ENCODE measurements at regions not wholly inside any gene's neighbourhood (a gene's known extent, or its start where the extent isn't known, plus 50 kb on each side); places are given as distances from the start of the nearest gene placed in this dataset.

DNA sequence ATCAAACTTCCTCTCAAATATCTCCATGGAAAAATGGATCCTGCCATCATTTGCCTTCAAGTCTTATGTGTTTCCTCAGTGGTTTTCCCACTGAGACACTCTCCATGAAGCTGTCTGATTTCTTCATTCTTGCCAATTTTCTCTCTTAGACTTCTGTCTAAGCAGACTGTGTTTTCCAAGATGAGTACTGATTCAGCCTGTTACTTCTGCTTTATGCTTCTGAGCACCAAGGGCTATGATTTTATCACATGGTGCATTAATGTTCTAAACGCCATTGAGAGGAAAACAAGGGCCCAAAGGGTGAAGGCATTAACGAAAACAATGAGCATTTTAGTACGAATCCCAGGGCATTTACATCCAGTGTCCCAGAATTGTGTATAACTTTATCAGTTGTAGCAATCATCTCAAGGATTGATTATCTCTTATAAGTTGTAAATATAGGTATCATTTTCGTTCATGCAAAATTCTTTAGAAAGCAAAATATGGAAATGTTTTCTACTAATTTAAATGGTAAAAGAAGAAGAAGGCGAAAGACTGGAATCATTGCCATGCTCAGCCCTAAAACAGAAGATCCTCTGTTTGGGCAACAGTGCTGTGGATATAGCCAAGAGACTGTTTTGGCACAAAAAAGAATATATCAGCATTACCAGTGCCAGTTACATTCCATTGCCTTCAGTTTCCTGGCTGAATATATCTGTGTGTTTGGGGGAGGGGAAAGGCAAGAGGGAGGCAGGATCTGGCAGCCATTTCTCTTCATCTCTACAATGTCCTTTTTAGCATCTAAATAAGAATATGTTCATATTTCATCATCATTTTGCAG lies 537.6 kb downstream of the ANXA1 start:
- no peak for DNase-seq (ENCODE audit: low spot score in 2 of 2, unreplicated experiment in 2 of 2)
- Mint-ChIP-seq H3K27ac (no peak overlapping the region), H3K4me3 (no peak overlapping the region), H3K27me3 (ENCODE audit: low read depth) (no peaks in the 10 kb centered on the region), H3K9me3 (no peaks in the 10 kb centered on the region), H3K36me3 (no peaks in the 10 kb centered on the region), H3K4me1 (no peaks in the 10 kb centered on the region)
- TF ChIP-seq, protein P1, sequence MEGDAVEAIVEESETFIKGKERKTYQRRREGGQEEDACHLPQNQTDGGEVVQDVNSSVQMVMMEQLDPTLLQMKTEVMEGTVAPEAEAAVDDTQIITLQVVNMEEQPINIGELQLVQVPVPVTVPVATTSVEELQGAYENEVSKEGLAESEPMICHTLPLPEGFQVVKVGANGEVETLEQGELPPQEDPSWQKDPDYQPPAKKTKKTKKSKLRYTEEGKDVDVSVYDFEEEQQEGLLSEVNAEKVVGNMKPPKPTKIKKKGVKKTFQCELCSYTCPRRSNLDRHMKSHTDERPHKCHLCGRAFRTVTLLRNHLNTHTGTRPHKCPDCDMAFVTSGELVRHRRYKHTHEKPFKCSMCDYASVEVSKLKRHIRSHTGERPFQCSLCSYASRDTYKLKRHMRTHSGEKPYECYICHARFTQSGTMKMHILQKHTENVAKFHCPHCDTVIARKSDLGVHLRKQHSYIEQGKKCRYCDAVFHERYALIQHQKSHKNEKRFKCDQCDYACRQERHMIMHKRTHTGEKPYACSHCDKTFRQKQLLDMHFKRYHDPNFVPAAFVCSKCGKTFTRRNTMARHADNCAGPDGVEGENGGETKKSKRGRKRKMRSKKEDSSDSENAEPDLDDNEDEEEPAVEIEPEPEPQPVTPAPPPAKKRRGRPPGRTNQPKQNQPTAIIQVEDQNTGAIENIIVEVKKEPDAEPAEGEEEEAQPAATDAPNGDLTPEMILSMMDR (IDR thresholded peaks at IDR 0.05; ENCODE audit: unreplicated experiment), result no peak

DNA sequence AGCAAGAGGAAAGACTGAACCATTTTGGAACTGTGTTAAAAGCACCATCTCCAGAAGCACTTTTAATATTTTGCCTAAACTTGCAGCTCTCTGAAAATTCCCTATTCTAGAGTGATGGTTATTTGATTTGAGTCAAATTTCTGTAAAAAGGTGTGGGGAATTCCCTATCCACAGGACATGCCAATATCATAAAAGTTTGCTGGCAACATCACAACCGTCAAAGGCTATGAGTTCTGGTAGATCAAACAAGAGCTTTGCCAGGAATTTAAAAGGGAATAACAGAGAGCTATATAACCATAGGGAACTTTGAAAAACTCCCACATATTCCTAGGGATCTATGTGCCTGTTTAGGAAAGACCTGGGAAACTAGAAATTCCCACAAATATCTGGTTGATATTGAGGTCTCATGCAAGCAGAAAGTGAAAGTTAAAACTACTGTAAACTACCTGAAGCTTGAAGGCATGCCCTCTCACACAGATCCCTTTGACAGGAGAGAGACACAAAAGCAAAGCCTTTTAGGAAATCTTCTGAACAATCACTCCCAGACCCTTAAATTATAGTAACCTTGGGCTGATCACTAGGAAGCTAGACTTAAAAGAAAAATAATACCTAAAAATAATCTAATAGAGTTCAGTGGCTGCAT lies 549.9 kb downstream of the ANXA1 start:
- Mint-ChIP-seq H3K27me3 (ENCODE audit: low read depth) (peaks cover 3% of the 10 kb centered on the region), H3K36me3 (no peaks in the 10 kb centered on the region), H3K9me3 (peaks cover 11% of the 10 kb centered on the region), H3K4me3 (no peak overlapping the region), H3K4me1 (peaks cover 6% of the 10 kb centered on the region), H3K27ac (no peak overlapping the region)
- TF ChIP-seq, protein P1 (IDR thresholded peaks at IDR 0.05; ENCODE audit: unreplicated experiment), result no peak
- no peak for DNase-seq (ENCODE audit: low spot score in 2 of 2, unreplicated experiment in 2 of 2)

DNA sequence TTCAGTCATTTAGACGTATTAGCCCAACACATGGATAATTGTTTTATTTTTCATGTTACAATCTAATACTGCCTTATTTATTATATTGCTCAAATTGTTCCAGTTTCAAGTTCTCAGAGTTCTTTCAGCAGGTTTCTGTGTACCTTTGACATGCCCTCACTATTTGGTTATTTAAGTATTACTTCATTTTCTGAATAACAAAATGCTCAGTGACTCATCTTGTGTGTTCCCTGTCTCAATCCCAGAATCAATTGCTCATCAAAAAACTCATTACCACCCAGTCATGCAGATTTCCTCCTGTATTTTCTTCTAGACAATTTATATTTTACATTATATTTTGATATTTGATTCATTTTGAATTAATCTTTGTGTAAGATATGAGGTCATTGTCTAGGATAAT lies 562.6 kb downstream of the ANXA1 start:
- Mint-ChIP-seq H3K4me1 (no peaks in the 10 kb centered on the region), H3K27ac (no peak overlapping the region), H3K27me3 (ENCODE audit: low read depth) (no peaks in the 10 kb centered on the region), H3K4me3 (no peak overlapping the region), H3K9me3 (no peaks in the 10 kb centered on the region), H3K36me3 (no peaks in the 10 kb centered on the region)
- TF ChIP-seq, protein P1 (IDR thresholded peaks at IDR 0.05; ENCODE audit: unreplicated experiment), result no peak
- DNase-seq (ENCODE audit: low spot score in 2 of 2, unreplicated experiment in 2 of 2), result no peak

DNA sequence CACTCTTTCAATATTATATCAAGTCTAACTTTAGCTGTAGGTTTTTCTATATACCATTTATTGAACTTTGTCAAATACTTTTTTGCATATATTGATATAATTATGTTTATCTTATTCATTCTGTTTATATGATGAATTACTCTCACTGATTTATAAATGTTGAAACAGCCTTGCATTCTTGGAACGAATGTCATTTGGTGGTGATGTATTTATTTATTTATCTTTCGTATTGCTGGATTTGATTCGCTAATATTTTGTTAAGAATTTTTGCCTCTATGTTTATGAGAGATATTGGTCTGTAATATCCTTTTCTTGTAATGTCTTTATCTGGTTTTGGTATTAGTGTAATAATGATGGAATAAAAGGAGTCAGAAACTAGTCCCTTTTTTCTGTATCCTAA lies 563.9 kb downstream of the ANXA1 start:
- H3K27ac Mint-ChIP-seq, result no peak overlapping the region
- no peaks in the 10 kb centered on the region for H3K27me3 Mint-ChIP-seq (ENCODE audit: low read depth)
- DNase-seq (ENCODE audit: low spot score in 2 of 2, unreplicated experiment in 2 of 2), result no peak
- H3K36me3 Mint-ChIP-seq, result no peaks in the 10 kb centered on the region
- H3K9me3 Mint-ChIP-seq, result no peaks in the 10 kb centered on the region
- TF ChIP-seq, protein P1 (IDR thresholded peaks at IDR 0.05; ENCODE audit: unreplicated experiment), result no peak
- no peaks in the 10 kb centered on the region for H3K4me1 Mint-ChIP-seq
- no peak overlapping the region for H3K4me3 Mint-ChIP-seq

DNA sequence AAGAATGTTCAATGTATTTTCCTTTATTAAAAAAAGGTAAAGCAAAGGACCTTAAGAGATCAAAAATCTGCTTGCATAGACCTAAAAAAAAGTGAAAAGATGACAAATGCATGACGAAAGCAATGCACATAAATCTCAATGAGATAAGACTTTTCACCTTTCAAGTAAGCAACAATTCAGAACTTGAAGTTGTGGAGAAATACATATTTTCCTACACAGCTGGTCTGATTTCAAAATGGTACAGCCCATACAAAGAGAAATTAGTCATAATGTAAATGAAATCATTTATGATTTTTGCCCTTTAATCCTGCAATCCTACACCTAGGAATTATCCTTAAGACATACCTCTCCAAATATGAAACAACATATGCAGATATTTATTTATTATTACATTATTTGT lies 568.0 kb downstream of the ANXA1 start:
- no peak overlapping the region for H3K27ac Mint-ChIP-seq
- no peak for DNase-seq (ENCODE audit: low spot score in 2 of 2, unreplicated experiment in 2 of 2)
- H3K9me3 Mint-ChIP-seq, result peaks cover 4% of the 10 kb centered on the region
- no peaks in the 10 kb centered on the region for H3K27me3 Mint-ChIP-seq (ENCODE audit: low read depth)
- H3K4me3 Mint-ChIP-seq, result no peak overlapping the region
- TF ChIP-seq, protein P1 (IDR thresholded peaks at IDR 0.05; ENCODE audit: unreplicated experiment), result no peak
- H3K4me1 Mint-ChIP-seq, result no peaks in the 10 kb centered on the region
- H3K36me3 Mint-ChIP-seq, result no peaks in the 10 kb centered on the region
